22Rv1 (cell line): ENCODE measurements at regions not wholly inside any gene's neighbourhood (a gene's known extent, or its start where the extent isn't known, plus 50 kb on each side); places are given as distances from the start of the nearest gene placed in this dataset.

Source experiments
- ZFX ChIP-seq: fragments of 450-650 bp; IDR thresholded peaks from 2 replicates; pipeline ENCODE4 v1.6.1; 2017; ENCODE audit warnings: antibody characterized with exemption, borderline replicate concordance
- TF ChIP-seq, protein P1 (sequence below): fragments of 450-650 bp; IDR thresholded peaks from 2 replicates; pipeline ENCODE4 v1.5.1; 2017; ENCODE audit warnings: mild to moderate bottlenecking

DNA sequence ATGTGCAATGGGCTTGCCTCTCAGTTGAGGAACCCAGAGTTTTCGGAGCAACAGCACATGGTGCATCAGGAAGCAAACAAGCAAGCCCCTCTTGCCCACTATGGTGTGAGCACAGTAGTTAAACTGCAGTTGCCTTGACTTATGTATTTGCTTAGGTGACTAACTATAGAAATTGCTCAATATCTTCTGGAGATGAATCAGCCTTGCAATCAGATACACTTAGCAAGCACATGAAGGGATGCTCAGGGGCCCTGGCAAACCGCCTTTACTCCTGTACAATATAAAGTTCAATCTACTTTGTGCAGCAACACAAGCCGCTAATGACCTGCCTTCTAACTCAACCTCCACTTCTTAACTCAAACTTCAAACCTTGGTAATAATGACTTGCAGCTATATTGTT lies 581.7 kb upstream of the RIOK2 start:
- TF ChIP-seq, protein P1, sequence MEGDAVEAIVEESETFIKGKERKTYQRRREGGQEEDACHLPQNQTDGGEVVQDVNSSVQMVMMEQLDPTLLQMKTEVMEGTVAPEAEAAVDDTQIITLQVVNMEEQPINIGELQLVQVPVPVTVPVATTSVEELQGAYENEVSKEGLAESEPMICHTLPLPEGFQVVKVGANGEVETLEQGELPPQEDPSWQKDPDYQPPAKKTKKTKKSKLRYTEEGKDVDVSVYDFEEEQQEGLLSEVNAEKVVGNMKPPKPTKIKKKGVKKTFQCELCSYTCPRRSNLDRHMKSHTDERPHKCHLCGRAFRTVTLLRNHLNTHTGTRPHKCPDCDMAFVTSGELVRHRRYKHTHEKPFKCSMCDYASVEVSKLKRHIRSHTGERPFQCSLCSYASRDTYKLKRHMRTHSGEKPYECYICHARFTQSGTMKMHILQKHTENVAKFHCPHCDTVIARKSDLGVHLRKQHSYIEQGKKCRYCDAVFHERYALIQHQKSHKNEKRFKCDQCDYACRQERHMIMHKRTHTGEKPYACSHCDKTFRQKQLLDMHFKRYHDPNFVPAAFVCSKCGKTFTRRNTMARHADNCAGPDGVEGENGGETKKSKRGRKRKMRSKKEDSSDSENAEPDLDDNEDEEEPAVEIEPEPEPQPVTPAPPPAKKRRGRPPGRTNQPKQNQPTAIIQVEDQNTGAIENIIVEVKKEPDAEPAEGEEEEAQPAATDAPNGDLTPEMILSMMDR = no peak
- TF ChIP-seq ZFX = no peak
